SK-N-SH (cell line): ENCODE measurements at regions not wholly inside any gene's neighbourhood (a gene's known extent, or its start where the extent isn't known, plus 50 kb on each side); places are given as distances from the start of the nearest gene placed in this dataset.

ENCODE experiments used
- CTCF ChIA-PET: fragments of 300-600, 350-600 bp; formaldehyde crosslinking; extraction: SDS; loops from one replicate; lab custom pipeline; 2021; lab: Yijun Ruan, JAX
- POLR2A ChIA-PET: fragments of 350-600 bp; sonication (Branson Sonifier 250); formaldehyde crosslinking; extraction: SDS; loops from one replicate; lab custom pipeline; 2020; ENCODE audit warnings: antibody characterized with exemption, inconsistent platforms; lab: Yijun Ruan, JAX
- DNase-seq: peaks from one replicate; pipeline ENCODE4 v3.0.0; 2012
- H2AFZ ChIP-seq: fragments of 200-600 bp; sonication (generic); 2 replicates; pipeline ENCODE4 v1.8.1; 2016; ENCODE audit warnings: antibody characterized with exemption, mild to moderate bottlenecking, low read depth
- H3F3A ChIP-seq: fragments of 200-600 bp; sonication (generic); replicated peaks from 2 replicates; pipeline ENCODE3; 2016; ENCODE audit warnings: antibody characterized with exemption, mild to moderate bottlenecking; ENCODE audit not compliant: insufficient read depth
- H3K27ac ChIP-seq, 2 experiments: fragments of 200-500 bp in 1 of 2; fragments of 200-600 bp in 1 of 2; sonication (Bioruptor generic) in 1 of 2; sonication (generic), shearing (Covaris generic) in 1 of 2; 2 replicates each; pipeline versions ENCODE4 v1.5.1 to v1.6.1; 2014 to 2016; ENCODE audit warnings: low read depth in 2 of 2, inconsistent platforms in 1 of 2, low read length in 1 of 2, mild to moderate bottlenecking in 1 of 2, mixed read lengths in 1 of 2
- H3K27me3 ChIP-seq: fragments of 200-600 bp; sonication (generic), shearing (Covaris generic); 2 replicates; pipeline ENCODE4 v1.6.1; 2016; ENCODE audit warnings: mixed run types; ENCODE audit not compliant: insufficient read depth
- H3K36me3 ChIP-seq, 2 experiments: fragments of 200-500 bp in 1 of 2; fragments of 200-600 bp in 1 of 2; sonication (Bioruptor generic) in 1 of 2; sonication (generic) in 1 of 2; replicated peaks in 1 of 2; 2 replicates each; pipeline versions ENCODE3 to v1.5.1; 2014 to 2016; ENCODE audit warnings: low read length in 1 of 2, mild to moderate bottlenecking in 1 of 2; ENCODE audit not compliant: insufficient read depth in 2 of 2, control insufficient read depth in 1 of 2
- H3K4me1 ChIP-seq, 2 experiments: fragments of 200-500 bp in 1 of 2; fragments of 200-600 bp in 1 of 2; sonication (Bioruptor generic) in 1 of 2; sonication (generic), shearing (Covaris generic) in 1 of 2; 2 replicates each; pipeline versions ENCODE4 v1.5.1 to v1.6.1; 2014 to 2016; ENCODE audit warnings: low read depth in 1 of 2, low read length in 1 of 2, mixed run types in 1 of 2; ENCODE audit not compliant: insufficient read depth in 2 of 2, control insufficient read depth in 1 of 2
- H3K4me2 ChIP-seq: fragments of 200-600 bp; sonication (generic), shearing (Covaris generic); 2 replicates; pipeline ENCODE4 v1.6.1; 2017; ENCODE audit warnings: mixed run types
- H3K4me3 ChIP-seq, 2 experiments: fragments of 200-500 bp in 1 of 2; fragments of 200-600 bp in 1 of 2; sonication (Bioruptor generic) in 1 of 2; sonication (generic), shearing (Covaris generic) in 1 of 2; 2 replicates each; pipeline versions ENCODE4 v1.5.1 to v1.8.1; 2014 to 2016; ENCODE audit warnings: low read depth in 2 of 2, inconsistent platforms in 1 of 2, low read length in 1 of 2, mild to moderate bottlenecking in 1 of 2, mixed read lengths in 1 of 2, moderate library complexity in 1 of 2
- H3K79me2 ChIP-seq: fragments of 200-600 bp; sonication (generic); 2 replicates; pipeline ENCODE4 v1.8.1; 2017; ENCODE audit warnings: mild to moderate bottlenecking; ENCODE audit not compliant: insufficient read depth
- H3K9ac ChIP-seq: fragments of 200-600 bp; sonication (generic); 2 replicates; pipeline ENCODE4 v1.6.1; 2017; ENCODE audit warnings: mixed run types
- H3K9me2 ChIP-seq: fragments of 200-600 bp; sonication (generic); 2 replicates; pipeline ENCODE4 v1.6.1; 2017; ENCODE audit warnings: mixed run types
- H3K9me3 ChIP-seq: fragments of 200-600 bp; sonication (generic); 2 replicates; pipeline ENCODE4 v1.6.1; 2017; ENCODE audit warnings: mixed run types, mild to moderate bottlenecking, moderate library complexity
- H4K20me1 ChIP-seq: fragments of 200-600 bp; sonication (generic); 2 replicates; pipeline ENCODE4 v1.6.1; 2017; ENCODE audit warnings: mild to moderate bottlenecking, mixed run types; ENCODE audit not compliant: insufficient read depth
- CHD2 ChIP-seq: fragments of 150-350 bp; IDR thresholded peaks from 2 replicates; pipeline ENCODE4 v1.6.1; 2018; ENCODE audit warnings: low read length; ENCODE audit not compliant: partially characterized antibody
- ELF1 ChIP-seq: IDR thresholded peaks from 2 replicates; pipeline ENCODE4 v1.4.0; 2012
- EP300 ChIP-seq, 2 experiments: IDR thresholded peaks; 2 replicates each; pipeline versions ENCODE4 v1.4.0 to v1.6.1; 2012; ENCODE audit warnings: borderline replicate concordance in 1 of 2, low read depth in 1 of 2, low read length in 1 of 2
- EZH2phosphoT487 ChIP-seq: fragments of 200-600 bp; sonication (generic); IDR thresholded peaks from 2 replicates; pipeline ENCODE4 v1.6.1; 2017; ENCODE audit warnings: low read depth, mixed run types, mild to moderate bottlenecking, antibody characterized with exemption, moderate library complexity, borderline replicate concordance
- FOSL2 ChIP-seq: IDR thresholded peaks from 2 replicates; pipeline ENCODE4 v1.4.0; 2012; ENCODE audit warnings: low read depth, mild to moderate bottlenecking, moderate library complexity, borderline replicate concordance
- FOXJ3 ChIP-seq: sonication (generic); formaldehyde crosslinking; IDR thresholded peaks from 2 replicates; pipeline ENCODE4 v1.5.1; 2020; ENCODE audit warnings: mild to moderate bottlenecking, missing genetic modification reagents
- GABPA ChIP-seq: IDR thresholded peaks from 2 replicates; pipeline ENCODE4 v1.4.0; 2012; ENCODE audit warnings: low read depth, mild to moderate bottlenecking
- JUND ChIP-seq: IDR thresholded peaks from 2 replicates; pipeline ENCODE4 v1.4.0; 2012
- MEF2A ChIP-seq: IDR thresholded peaks from 2 replicates; pipeline ENCODE4 v1.4.0; 2012; ENCODE audit warnings: low read depth, borderline replicate concordance
- NRF1 ChIP-seq: IDR thresholded peaks from 2 replicates; pipeline ENCODE4 v1.6.1; 2012; ENCODE audit warnings: low read depth, mild to moderate bottlenecking, low read length
- POLR2AphosphoS5 ChIP-seq: IDR thresholded peaks from 2 replicates; pipeline ENCODE4 v1.6.1; 2012; ENCODE audit warnings: low read depth, low read length
- RFX5 ChIP-seq: IDR thresholded peaks from 2 replicates; pipeline ENCODE4 v1.6.1; 2012; ENCODE audit warnings: mild to moderate bottlenecking, improper control_type of control experiment, low read length
- RXRA ChIP-seq: IDR thresholded peaks from 2 replicates; pipeline ENCODE4 v1.4.0; 2012; ENCODE audit warnings: low read depth, mild to moderate bottlenecking, borderline replicate concordance
- TAF1 ChIP-seq: IDR thresholded peaks from 2 replicates; pipeline ENCODE4 v1.6.1; 2012; ENCODE audit warnings: low read depth, mild to moderate bottlenecking, low read length, moderate library complexity, borderline replicate concordance
- USF1 ChIP-seq: IDR thresholded peaks from 2 replicates; pipeline ENCODE4 v1.4.0; 2012; ENCODE audit warnings: low read depth, borderline replicate concordance
- WGBS: methylation state at CpG from one replicate; pipeline ENCODE4 v1.1.6; 2017; ENCODE audit warnings: low lambda C conversion rate; 5-methylcytosine and 5-hydroxymethylcytosine counted together

GRCh38 chr5:116699332-116699731 lies 124.7 kb upstream of the SEMA6A start:
- Histone ChIP-seq H3K4me1 (peaks cover 0 to 3% of the 10 kb centered on the region in 2 experiments; a peak in 2 of 4 replicates), H3K9ac (no peak overlapping the region), H3K9me2 (no peaks in the 10 kb centered on the region), H3K9me3 (no peaks in the 10 kb centered on the region), H3K4me2 (no peak overlapping the region), H4K20me1 (no peaks in the 10 kb centered on the region), H3K27me3 (no peaks in the 10 kb centered on the region), H3K36me3 (no peaks in the 10 kb centered on the region), H3K79me2 (no peaks in the 10 kb centered on the region), H3K27ac (no peak overlapping the region), H3F3A (no peaks in the 10 kb centered on the region), H3K4me3 (no peak overlapping the region), H2AFZ (no peak overlapping the region)
- POLR2A ChIA-PET, result no interaction called here
- 24% methylated on average over 1 of the region's 1 CpG for whole genome bisulfite sequencing
- CTCF ChIA-PET, result interaction anchor here (0.6 kb wide), 1 partner anchor 23 kb away, joined by 3 read pairs; no protein-coding TSS in a partner anchor
- no peak for DNase-seq
- no peak for TF ChIP-seq MEF2A
- no peak for TF ChIP-seq ELF1
- TF ChIP-seq CHD2, result no peak
- no peak for TF ChIP-seq TAF1
- TF ChIP-seq RXRA, result no peak
- no peak for TF ChIP-seq RFX5
- TF ChIP-seq JUND, result no peak
- TF ChIP-seq POLR2AphosphoS5, result no peak
- no peak for TF ChIP-seq FOXJ3 (CRISPR knock-in tag)

GRCh38 chr5:116696366-116696765 lies 121.7 kb upstream of the SEMA6A start:
- ChIA-PET POLR2A (no interaction called here), CTCF (interaction anchor here (0.6 kb wide), 2 partner anchors 22 to 33 kb away, joined by 3 read pairs; no protein-coding TSS in a partner anchor)
- no peaks in the 10 kb centered on the region for H3K36me3 ChIP-seq
- peaks cover 0 to 3% of the 10 kb centered on the region in 2 experiments; a peak in 2 of 4 replicates for H3K4me1 ChIP-seq
- H3K4me2 ChIP-seq, result no peak overlapping the region
- no peaks in the 10 kb centered on the region for H3K9me2 ChIP-seq
- H3K4me3 ChIP-seq, result no peak overlapping the region
- WGBS, result 13% methylated on average over 5 of the region's 5 CpGs
- no peaks in the 10 kb centered on the region for H3K79me2 ChIP-seq
- DNase-seq, result peak; percentile 27
- H4K20me1 ChIP-seq, result no peaks in the 10 kb centered on the region
- no peaks in the 10 kb centered on the region for H3K27me3 ChIP-seq
- no peaks in the 10 kb centered on the region for H3F3A ChIP-seq
- H3K27ac ChIP-seq, result peak overlapping the region in 1 of 2 experiments; percentile 14; a peak in 1 of 4 replicates
- no peaks in the 10 kb centered on the region for H3K9me3 ChIP-seq
- no peak overlapping the region for H3K9ac ChIP-seq
- H2AFZ ChIP-seq, result no peak overlapping the region
- no peak for TF ChIP-seq FOSL2
- TF ChIP-seq EZH2phosphoT487, result no peak
- no peak for TF ChIP-seq EP300 (IDR thresholded peaks at IDR 0.05; ENCODE audit: borderline replicate concordance in 1 of 2, low read depth in 1 of 2, low read length in 1 of 2)
- no peak for TF ChIP-seq CHD2
- TF ChIP-seq RXRA, result no peak
- no peak for TF ChIP-seq ELF1
- no peak for TF ChIP-seq NRF1
- TF ChIP-seq USF1, result no peak
- TF ChIP-seq GABPA, result no peak
